ENCODE measurements at regions not wholly inside any gene's neighbourhood (a gene's known extent, or its start where the extent isn't known, plus 50 kb on each side); places are given as distances from the start of the nearest gene placed in this dataset.

GRCh38 chr5:124639095-124639665 lies 107.3 kb downstream of the ZNF608 start:
- H3K27ac ChIP-seq, result no peak overlapping the region
- H3K27me3 ChIP-seq (replicated peaks; ENCODE audit: insufficient read depth), result no peaks in the 10 kb centered on the region
- peaks cover 3% of the 10 kb centered on the region for H3K36me3 ChIP-seq
- no peak for DNase-seq (ENCODE audit: low spot score)
- no peak for ATAC-seq (ENCODE audit: insufficient number of reproducible peaks, low FRiP score, low read depth)
- TF ChIP-seq, protein P1, sequence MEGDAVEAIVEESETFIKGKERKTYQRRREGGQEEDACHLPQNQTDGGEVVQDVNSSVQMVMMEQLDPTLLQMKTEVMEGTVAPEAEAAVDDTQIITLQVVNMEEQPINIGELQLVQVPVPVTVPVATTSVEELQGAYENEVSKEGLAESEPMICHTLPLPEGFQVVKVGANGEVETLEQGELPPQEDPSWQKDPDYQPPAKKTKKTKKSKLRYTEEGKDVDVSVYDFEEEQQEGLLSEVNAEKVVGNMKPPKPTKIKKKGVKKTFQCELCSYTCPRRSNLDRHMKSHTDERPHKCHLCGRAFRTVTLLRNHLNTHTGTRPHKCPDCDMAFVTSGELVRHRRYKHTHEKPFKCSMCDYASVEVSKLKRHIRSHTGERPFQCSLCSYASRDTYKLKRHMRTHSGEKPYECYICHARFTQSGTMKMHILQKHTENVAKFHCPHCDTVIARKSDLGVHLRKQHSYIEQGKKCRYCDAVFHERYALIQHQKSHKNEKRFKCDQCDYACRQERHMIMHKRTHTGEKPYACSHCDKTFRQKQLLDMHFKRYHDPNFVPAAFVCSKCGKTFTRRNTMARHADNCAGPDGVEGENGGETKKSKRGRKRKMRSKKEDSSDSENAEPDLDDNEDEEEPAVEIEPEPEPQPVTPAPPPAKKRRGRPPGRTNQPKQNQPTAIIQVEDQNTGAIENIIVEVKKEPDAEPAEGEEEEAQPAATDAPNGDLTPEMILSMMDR (IDR thresholded peaks at IDR 0.05), result no peak
- peaks cover 0 to 7% of the 10 kb centered on the region in 2 donors for H3K4me1 ChIP-seq (ENCODE audit: control insufficient read depth in 1 of 2, low read depth in 2 of 2)
- H3K9me3 ChIP-seq, result no peaks in the 10 kb centered on the region
- no peak overlapping the region for H3K4me3 ChIP-seq

- H3K9me3 ChIP-seq, result no peaks in the 10 kb centered on the region
- no peak overlapping the region for H3K27ac ChIP-seq
- ATAC-seq (ENCODE audit: insufficient number of reproducible peaks, low FRiP score, low read depth) (no peak), DNase-seq (ENCODE audit: low spot score) (no peak)
- peaks cover 3% of the 10 kb centered on the region for H3K36me3 ChIP-seq
- TF ChIP-seq, protein P1 (IDR thresholded peaks at IDR 0.05), result no peak
- no peaks in the 10 kb centered on the region for H3K27me3 ChIP-seq (replicated peaks; ENCODE audit: insufficient read depth)
- no peak overlapping the region for H3K4me3 ChIP-seq
- peaks cover 0 to 15% of the 10 kb centered on the region in 2 donors for H3K4me1 ChIP-seq (ENCODE audit: control insufficient read depth in 1 of 2, low read depth in 2 of 2)
Observed at GRCh38 chr5:124637011-124637410, 109.4 kb downstream of the ZNF608 start.

DNA sequence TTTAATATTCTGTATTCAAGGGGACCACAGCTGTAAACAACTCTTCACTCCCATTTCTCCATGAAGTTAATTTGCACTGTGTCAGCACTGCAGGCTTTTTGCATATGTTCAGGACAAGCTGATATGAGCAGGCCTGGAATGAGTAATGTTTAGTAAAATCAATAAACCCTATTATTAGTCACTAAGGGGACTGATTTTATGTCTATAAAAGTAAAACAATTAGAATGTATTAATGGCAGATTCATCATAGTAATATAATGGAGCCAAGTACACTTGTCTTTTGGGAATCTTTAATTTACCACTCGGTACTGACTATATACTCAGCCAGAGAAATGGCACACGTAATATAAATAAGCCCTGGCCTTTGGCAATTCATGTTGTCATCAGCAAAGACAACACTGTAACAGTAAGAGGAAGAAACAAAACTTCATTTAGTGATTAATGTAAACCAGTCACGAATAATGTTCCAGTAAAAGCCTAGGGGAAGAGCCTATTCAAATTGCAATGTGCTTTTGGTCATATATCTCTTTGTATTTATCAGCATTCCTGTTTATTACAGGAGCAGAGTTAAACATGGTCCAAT lies 111.6 kb downstream of the ZNF608 start:
- TF ChIP-seq, protein P1 (IDR thresholded peaks at IDR 0.05), result no peak
- Histone ChIP-seq H3K27me3 (replicated peaks; ENCODE audit: insufficient read depth) (no peaks in the 10 kb centered on the region), H3K4me1 (ENCODE audit: control insufficient read depth in 1 of 2, low read depth in 2 of 2) (peaks cover 0 to 15% of the 10 kb centered on the region in 2 donors), H3K4me3 (no peak overlapping the region), H3K36me3 (peaks cover 3% of the 10 kb centered on the region), H3K27ac (no peak overlapping the region), H3K9me3 (no peaks in the 10 kb centered on the region)
- DNase-seq (ENCODE audit: low spot score) (no peak), ATAC-seq (ENCODE audit: insufficient number of reproducible peaks, low FRiP score, low read depth) (no peak)

GRCh38 chr5:124634228-124634739 lies 112.2 kb downstream of the ZNF608 start:
- Histone ChIP-seq H3K36me3 (peaks cover 2% of the 10 kb centered on the region), H3K4me3 (no peak overlapping the region), H3K27me3 (replicated peaks; ENCODE audit: insufficient read depth) (no peaks in the 10 kb centered on the region), H3K27ac (no peak overlapping the region), H3K9me3 (no peaks in the 10 kb centered on the region), H3K4me1 (ENCODE audit: control insufficient read depth in 1 of 2, low read depth in 2 of 2) (peaks cover 0 to 15% of the 10 kb centered on the region in 2 donors)
- ATAC-seq (ENCODE audit: insufficient number of reproducible peaks, low FRiP score, low read depth) (no peak), DNase-seq (ENCODE audit: low spot score) (no peak)
- TF ChIP-seq, protein P1 (IDR thresholded peaks at IDR 0.05), result no peak

DNA sequence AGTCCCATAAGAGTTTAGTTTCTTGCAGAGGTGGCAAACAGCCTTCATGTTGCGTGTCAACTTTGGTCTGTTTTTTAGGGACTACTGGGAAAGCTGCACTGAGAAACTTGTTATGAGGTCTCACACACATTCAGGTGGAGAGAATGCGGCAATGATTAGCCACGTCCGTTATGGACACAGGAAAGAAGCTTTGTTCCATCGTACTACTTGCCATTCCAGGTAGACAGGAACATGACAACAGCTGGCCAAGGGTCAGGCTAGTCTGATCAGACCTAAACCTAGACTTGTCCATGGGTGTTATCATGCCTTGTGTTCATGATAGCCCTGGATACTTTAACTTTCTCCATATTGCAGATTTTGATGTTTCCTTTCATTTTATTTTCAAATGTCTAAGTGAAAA lies 113.2 kb downstream of the ZNF608 start:
- Histone ChIP-seq H3K4me1 (ENCODE audit: control insufficient read depth in 1 of 2, low read depth in 2 of 2) (peaks cover 0 to 15% of the 10 kb centered on the region in 2 donors), H3K36me3 (no peaks in the 10 kb centered on the region), H3K27ac (no peak overlapping the region), H3K9me3 (no peaks in the 10 kb centered on the region), H3K27me3 (replicated peaks; ENCODE audit: insufficient read depth) (no peaks in the 10 kb centered on the region), H3K4me3 (no peak overlapping the region)
- ATAC-seq (ENCODE audit: insufficient number of reproducible peaks, low FRiP score, low read depth), result no peak
- TF ChIP-seq, protein P1 (IDR thresholded peaks at IDR 0.05), result no peak
- no peak for DNase-seq (ENCODE audit: low spot score)

All from thoracic aorta (tissue), 2 donors.